ENCODE measurements at regions not wholly inside any gene's neighbourhood (a gene's known extent, or its start where the extent isn't known, plus 50 kb on each side); places are given as distances from the start of the nearest gene placed in this dataset.

DNA sequence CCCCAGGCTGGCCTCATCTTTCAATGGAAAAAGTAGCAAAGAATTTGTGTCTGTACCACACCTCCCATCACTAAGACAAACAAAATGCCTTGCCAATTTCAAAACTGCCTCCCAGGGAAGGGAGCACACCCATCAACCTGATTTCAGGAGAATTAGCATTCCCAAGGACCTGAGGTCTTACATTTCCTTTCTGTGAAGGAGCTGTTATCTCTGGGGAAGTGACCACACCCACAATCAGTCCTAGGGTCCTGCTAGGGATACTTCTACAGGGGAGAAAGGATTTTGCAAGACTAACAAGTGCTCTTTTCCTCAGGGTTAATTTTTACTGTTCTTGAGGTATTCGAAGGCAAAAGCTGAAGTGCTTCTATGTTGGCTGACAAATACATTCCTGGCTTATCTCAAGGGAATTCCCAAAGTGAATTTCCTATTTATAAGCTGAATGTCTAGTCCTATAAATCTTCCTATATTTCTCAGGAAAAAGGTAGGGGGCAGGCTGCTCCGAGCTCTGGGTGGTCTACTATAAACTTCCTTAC, 97.4 kb upstream of the ITGA1 start:
- no peak for DNase-seq

DNA sequence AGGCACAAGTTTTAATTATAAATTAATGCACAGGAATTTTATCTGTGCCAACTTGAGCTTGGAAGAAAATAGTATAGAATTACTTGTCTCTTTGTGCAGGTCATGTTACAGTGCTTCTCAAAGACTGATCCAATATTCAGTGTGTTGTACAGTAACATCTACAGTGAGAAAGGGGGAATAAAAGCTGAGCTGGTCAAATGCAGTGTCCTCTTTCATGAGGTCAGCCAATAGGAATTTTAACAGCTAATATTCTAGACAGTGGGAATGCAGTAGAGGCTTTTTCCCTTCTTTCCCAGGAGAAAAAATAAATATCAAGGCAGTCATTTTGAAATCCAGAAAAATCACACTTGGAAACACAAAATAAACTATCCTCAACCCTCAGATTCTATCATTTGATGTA, 95.7 kb upstream of the ITGA1 start:
- DNase-seq: no peak

DNA sequence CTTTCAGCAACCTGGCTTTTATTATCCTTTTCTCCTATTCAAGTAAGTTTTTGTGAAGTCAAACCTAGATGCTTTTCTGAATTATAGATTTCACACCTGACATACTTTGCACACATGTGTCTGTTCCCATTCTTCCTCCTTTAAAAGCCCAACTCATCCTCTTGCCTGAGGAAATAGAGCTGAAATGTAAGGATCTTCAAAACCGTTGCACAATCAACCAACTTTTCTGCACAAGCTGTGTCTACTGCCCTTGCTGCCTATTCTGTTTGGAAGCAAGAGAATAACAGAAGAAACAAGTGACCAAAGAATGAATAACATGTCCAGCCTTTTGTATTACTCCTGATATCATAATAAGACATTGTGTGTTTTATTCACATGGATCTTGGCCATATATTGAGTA, 95.1 kb upstream of the ITGA1 start:
- no peak for DNase-seq

DNA sequence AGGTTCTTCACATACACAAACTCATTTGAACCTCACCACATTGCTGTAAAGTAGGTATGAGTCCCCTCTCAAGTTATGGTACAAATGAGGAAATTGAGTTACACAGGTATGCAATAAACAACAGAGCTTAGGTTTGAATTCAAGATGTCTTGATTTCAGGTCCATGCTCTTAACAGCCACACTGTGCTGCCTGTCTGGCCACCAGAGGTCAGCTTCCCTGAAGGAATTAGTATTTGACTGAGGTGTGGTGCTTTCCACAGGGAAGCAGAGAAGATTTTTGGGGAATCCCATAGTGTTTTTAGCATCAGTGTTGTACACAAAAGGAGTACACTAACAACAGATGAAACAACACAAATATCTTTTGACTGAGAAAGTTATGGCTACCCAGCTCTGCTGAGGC, 94.4 kb upstream of the ITGA1 start:
- peak; percentile 41 for DNase-seq

DNA sequence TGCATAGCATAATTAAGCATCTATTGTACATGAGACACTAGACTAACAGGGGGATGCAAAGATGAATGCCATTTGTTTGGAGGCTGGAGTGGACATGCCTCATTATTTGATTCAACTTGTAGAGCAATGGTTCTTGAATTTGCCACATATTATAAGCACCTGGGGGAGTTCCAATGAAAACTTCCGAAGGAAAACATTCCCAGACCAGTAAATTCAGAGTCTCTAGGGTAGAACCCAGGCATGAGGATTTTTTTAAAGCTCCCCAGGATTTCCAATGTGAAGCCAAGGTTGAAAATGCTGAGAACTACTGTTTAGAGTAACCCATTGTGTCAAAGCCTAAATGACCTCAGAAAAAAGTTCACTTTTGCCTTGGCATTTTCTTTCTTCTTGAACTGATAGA, 93.9 kb upstream of the ITGA1 start:
- no peak for DNase-seq

DNA sequence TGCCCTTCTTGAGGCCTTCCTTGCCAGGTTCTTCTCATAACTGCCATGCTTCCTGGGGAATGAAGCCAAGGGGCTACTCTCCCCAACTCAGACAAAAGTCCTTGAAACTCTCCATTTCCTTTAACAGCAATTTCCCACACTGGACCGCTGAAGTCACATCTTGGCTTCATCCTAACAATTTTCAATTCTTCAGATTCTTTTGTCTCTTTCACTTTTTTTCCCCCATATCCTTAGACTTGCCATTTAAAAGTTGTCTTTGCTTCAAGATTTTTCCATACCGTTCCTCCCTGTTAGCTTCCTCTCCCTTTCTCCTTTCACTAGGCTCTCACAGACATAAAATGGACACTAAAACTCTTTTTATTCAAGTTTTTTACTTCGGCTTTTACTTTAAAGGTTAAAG, 93.1 kb upstream of the ITGA1 start:
- DNase-seq: no peak

DNA sequence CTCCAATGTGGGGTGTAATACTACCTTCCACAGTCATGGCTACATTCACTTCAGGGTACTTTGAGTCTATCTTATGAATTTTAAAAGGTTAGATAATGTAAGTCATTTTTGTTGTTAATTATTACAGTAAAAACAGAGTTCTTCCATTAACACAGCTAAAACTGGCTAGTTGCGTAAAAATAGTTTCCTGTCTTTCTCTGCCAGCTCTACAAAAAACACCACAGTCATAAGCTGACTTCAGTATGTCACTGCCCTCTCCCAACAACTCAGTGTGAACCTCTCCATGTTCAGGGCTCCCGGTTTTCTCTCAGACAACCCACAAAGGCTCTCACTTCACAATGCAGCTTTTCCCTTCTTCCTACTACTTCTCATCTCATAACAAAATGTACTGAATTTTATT, 84.8 kb upstream of the ITGA1 start:
- DNase-seq: no peak

DNA sequence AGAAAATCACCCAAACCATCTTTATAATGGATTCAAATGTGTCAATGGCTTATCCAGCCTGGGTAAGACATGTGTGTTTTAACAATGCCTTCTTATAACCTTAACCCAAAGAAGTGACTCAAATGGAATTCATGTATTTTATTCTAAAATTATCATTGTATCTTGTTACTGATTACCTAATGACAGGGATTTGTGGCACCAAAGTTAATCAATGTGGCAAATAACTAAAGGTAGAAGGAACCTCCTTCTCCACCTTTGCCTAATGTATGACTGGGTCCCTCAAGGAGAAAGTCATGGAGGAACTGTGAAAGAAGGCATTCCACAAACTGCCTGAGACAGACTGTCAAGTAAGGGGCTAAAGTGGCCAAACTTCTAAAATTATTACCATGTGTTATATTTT, 84.4 kb upstream of the ITGA1 start:
- DNase-seq: no peak

DNA sequence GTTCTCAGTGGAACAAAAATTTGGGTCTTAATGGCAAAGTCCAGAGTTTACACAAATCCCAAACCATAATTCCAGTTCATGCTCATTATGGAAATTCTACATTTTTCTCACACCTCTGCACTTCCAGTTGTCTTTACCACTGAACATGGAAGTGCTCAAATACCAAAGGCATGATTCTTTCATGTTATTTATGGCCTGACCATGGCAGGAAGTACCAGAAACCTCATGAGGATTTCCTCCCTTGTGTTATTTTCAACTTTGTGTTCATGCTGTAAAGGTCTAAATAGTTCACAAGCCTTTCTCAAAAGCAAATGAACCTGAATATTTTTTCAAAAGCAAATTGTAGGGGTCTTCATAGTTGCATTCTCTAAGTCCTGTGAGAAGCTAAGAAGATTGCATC, 82.0 kb upstream of the ITGA1 start:
- peak; percentile 8 for DNase-seq

DNA sequence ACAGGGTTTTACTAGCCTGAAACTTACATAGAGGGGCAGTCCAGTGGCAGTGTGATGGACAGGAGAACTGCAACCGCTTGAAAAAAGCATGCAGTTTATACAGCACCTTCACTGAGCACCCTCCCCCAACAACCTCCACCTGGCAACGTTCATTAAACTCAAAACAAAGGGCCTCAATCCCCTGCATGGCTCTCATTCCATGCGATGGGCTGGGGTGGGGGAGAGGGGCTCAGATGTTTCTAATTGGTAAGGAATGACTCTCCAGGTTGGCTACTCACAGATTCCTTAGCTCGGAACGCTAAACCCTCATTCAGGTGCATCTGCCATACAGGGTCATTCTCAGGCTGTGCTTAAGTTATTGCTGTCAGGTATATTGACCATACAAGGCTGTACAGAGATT, 80.9 kb upstream of the ITGA1 start:
- DNase-seq: no peak

DNA sequence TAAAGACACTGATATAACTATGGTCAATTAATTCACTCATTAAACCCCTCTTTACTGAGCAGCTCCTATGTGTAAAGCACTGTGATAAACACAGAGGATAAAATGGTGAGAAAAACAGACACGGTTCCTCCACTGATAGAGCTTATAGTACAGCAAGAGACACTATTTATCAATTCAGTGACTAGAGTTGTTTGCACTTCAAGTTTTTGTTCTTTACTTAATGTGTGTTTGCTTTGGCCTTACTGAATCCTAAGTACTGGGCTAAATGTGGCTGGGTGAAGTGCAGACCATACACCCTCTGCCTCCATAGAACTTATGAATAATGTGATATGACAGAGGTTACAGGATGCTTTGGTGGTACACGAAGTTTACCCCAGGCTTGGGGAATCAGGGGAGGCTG, 80.1 kb upstream of the ITGA1 start:
- DNase-seq: no peak

DNA sequence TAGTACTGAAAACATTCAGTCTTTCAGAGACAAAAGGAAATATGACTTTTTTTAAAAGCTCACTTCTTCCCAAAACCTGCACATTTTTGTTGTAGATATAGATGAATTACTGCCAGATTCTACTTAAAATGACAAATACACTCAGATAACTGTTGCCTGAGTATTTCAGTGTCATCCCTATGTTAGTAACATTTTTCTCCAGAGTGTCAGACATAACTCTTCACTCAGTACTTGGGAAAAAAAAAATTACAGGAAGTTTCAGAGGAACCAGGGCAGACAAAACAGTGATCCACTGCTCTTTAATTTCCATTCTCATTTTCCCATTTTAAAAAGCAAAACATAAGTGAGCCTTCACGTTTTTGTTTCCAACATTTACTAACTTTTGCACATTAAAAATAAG, 79.3 kb upstream of the ITGA1 start:
- DNase-seq: no peak

DNA sequence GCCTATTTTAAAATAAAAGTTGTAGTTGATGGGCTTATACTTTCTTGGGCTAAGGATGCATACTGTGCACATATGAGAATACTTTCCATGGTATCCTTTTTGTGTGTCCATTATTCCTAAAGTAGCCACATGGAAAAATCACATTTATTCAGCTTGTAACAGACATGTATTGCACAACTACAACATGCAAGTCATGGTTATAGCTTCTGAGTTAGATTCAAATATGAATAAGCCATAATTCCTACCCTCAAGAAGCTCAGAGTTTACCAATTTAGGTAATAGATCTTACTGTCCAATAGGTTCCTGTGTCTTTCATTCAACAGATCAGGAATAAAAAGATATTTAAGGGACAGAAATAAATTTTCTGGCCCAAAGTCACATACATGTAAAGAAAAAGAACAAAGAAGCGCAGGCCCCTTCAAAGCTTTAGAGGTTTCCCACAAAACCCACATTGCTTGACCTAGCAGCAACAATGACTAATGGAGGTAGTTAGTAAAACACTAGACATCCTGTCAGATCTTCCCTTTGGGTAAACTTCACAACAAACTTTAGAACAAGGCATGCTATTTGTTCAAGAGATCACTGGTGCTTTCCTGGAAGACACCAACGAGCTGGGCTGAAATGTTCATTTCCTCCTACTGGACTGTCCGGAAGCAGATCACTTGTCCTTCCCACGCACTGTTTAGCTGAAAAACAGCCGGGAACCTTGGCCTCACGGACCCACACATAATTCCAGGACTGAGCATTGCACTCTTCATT, 78.4 kb upstream of the ITGA1 start:
- DNase-seq: peak; percentile 16

DNA sequence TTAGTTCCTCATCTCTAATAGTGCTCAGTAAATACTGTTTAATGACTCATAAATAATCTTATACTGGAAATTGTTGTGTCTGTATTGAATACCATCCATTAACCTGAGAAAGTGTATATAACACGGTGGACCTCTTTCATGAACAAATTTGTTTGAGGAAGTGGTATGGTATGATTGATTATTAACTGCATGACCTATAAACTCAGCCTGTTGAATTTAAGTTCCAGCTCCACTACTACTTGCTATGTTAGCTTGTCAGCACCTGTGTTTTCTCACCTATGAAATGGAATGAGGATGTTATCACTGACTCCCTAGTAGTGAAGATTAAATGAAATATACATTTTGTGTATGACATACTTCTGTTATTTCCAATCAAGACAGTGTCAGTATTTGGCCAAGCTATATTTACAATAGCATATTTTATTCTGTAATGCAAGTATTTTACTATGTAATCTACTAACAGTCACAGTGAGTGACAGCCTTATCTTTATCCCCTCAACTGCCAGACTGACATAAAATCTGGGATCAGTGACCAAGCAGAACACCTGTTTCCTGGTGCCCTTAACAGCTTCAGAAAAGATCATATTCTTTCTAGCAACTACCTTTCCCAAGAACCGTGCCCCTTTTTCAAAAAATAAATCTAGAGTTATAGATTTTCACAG, 77.3 kb upstream of the ITGA1 start:
- no peak for DNase-seq

DNA sequence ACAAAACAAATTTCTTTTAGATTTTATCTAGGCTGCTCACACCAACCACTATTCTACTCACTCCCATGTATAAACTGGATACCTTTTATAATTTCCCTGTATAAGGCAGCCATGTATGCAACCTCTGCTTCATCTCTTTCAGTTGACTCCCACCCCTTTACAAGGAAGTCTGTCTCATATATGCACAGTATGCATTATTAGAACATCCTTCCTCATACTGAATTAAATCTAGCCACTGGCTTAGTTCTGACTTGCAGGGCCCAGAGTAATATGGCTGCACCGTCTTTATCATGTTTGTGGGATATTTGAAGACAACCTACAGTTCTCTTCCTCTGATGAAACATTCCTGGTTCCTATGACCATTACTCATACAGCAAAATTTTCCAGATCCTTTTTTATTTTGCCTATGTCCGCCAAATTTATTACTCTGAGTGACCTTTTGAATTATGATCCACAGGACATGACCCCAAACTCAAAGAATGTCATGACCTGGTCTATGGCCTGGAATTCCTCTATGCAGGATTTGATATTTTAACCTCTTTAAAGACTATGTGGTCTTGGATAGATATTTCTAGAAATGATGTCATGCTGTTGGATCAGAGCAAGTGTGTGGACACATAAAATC, 76.6 kb upstream of the ITGA1 start:
- no peak for DNase-seq

DNA sequence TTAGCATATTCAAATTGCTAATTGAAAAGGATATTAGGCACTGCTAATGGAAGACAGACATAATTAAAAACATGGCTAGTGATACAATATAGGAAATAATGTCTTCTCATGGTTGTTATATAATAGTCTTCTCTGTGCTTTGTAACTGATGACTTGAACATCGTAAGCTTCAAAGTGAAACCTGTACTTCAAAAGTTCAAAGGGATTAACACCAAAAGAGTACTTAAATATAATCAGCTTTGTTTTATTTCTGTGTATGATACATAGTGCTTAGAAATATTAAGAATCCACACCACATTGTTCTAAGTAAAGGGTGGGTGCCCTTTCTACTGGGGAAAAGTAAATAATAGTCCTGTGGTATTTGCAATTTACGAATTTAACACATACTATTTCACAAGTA, 75.4 kb upstream of the ITGA1 start:
- no peak for DNase-seq

DNA sequence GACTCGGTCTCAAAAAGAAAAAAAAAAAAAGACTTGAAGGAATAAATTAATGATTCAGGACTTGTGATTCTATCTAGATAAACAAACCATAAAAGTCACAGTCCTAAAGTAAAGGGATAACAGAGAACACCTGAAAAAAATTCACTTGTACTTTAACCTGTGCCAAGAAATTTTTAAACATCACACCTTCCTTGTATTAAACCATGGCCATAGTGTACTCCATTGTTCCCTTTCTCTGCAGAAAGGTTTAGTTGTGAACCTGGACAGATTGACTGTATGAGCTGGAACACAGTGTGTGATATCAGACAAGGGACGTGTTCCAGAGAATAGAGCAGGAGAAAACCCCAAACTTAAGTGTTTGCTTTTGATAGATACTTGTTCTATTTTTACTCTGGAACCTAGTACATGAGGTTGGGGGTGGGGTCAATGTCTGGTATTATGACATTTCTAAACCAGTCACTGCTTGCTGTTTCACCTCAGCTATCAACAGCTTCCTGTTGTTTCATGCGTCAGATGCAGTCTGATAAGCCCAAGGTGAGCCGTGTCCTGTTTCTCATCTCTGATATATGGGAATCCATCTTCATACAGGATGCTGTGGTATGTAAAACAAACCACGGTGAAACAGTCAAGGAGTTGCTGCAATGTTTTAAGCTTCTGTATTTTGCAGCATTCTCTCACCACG, 62.5 kb upstream of the ITGA1 start:
- peak; percentile 87 for DNase-seq

DNA sequence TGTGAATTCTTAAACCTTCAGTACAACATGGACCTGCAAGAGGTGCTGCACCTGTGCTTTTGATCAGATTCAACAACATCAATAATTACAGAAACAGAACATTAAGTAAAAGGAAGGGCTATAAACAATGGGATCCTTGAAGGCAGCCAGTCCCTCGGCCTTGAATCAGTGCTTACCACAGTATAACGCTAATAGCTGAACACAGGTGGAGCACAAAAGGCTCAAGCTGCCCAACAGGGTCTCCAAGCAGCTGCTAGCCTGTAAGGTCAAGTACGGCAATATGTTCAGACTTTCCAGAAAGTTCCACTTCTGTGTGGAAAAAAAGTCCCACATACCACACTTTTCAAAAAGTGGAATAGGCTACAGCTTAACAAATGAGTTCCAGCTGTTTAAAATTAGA, 61.9 kb upstream of the ITGA1 start:
- no peak for DNase-seq

DNA sequence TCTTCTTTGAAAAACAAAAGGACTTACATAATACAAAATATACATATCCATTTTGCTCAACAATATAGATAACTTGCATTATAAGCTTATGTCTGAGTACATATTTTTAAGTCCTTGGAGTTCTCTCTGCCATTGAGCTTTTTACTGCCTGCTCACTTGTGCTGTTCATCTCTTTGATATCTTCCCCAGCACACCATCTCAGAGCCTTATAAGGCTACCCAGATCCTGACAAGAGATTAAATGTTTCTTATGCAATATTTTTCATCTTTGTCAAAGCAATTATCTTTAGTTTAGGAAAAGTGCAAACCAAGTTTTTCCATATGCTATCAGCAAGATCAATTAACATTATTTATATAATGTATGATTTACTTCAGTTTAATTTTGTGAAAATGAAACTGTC, 60.7 kb upstream of the ITGA1 start:
- peak; percentile 21 for DNase-seq

DNA sequence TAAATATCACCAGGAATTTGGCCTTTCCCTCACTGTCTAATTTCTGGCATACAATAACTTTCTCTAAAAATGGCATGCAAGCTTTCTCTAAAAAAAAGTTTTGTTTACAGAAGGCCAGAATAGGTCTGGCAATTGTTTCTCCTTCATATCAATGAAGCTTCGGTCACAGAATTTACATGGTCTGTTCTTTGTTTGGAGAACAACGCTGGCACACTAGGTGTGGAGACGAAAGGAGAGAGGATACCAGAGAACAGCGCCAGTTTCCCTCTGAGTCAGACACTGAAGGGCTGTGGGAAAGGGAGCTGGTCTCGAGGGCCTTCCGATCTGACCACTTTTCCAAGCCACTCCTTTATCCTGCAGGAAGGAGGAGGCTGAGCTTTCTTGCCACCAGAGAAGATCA, 60.1 kb upstream of the ITGA1 start:
- no peak for DNase-seq

DNA sequence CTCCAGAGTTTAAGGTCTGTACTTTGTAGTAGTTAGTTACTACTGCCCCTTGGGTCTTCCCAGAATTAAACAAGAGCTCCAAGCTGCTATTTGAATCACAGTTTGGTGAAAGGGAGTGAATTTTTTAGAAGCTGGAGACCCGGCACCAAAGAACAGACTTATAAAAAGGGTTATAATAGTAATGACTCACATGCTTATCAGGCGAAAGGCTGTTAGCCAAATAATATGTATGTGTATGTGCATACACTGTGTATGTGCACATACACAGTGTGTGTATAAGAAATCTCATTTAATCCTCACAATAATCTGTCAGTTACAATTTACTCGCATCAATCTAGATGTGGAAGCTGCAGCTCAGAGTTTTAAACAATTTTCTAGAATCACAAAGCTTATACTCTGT, 59.5 kb upstream of the ITGA1 start:
- no peak for DNase-seq

DNA sequence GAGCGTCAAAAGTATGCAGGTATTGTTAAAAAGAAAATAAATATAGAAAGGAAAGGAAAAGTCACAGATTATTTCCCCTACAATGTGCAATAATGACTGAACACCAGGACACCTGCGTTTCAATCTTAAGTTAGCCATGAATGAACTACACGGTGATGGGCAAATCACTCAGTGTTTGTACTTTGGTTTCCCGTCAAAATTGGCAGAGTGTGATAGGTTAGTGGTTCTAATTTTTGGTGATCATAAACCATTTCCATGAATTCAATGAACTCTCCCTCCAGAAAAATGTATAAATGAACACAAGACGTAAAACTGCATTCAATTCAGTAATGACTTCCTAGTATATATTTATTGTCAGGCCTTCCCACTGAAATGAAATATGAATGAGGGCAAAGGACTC, 59.0 kb upstream of the ITGA1 start:
- no peak for DNase-seq

DNA sequence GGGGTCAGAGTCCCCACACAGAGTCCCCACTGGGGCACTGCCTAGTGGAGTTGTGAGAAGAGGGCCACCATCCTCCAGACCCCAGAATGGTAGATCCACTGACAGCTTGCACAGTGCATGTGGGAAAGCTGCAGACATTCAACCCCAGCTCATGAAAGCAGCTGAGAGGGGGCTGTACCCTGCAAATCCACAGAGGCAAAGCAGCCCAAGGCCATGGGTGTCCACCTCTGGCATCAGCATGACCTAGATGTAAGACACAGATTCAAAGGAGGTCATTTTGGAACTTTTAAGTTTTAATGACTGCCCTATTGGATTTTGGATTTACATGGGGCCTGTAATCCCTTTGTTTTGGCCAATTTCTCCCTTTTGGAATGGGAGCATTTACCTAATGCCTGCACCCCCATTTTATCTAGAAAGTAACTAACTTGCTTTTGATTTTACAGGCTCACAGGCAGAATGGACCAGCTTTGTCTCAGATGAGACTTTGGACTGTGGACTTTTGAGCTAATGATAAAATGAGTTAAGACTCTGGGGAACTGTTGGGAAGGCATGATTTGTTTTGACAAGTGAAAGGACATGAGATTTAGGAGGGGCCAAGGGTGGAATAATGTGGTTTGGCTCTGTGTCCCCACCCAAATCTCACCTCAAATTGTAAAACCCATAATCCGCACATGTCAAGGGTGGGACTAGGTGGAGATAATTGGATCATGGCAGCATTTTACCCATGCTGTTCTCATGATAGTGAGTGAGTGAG, 56.3 kb upstream of the ITGA1 start:
- DNase-seq: no peak
